ENCODE measurements at regions not wholly inside any gene's neighbourhood (a gene's known extent, or its start where the extent isn't known, plus 50 kb on each side); places are given as distances from the start of the nearest gene placed in this dataset.

DNA sequence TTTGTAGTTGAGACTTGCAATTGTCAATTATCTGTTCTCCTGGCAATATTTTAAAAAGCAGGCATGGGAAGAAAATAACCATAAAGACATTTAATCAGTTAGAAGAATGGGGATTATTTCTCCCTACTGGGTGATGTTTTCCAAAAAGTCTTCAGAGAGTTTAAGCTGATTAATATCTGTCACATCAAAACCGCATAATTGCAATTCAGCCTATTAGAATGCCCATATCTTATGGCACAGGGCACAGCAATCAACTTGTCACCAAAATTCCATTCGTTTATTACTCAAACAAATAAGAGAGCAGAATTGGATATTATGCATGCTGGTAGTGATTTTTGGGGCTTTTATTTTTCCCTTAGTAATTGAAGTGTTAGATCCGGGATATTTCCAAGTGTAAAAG, 218.7 kb downstream of the RNF144B start:
- Mint-ChIP-seq H3K4me1 (no peaks in the 10 kb centered on the region), H3K36me3 (ENCODE audit: low read depth) (no peaks in the 10 kb centered on the region), H3K27ac (no peak overlapping the region), H3K27me3 (ENCODE audit: low read depth, poor library complexity) (peaks cover 9% of the 10 kb centered on the region), H3K9me3 (no peaks in the 10 kb centered on the region), H3K4me3 (no peak overlapping the region)
- no peak for DNase-seq
- TF ChIP-seq, protein P1, sequence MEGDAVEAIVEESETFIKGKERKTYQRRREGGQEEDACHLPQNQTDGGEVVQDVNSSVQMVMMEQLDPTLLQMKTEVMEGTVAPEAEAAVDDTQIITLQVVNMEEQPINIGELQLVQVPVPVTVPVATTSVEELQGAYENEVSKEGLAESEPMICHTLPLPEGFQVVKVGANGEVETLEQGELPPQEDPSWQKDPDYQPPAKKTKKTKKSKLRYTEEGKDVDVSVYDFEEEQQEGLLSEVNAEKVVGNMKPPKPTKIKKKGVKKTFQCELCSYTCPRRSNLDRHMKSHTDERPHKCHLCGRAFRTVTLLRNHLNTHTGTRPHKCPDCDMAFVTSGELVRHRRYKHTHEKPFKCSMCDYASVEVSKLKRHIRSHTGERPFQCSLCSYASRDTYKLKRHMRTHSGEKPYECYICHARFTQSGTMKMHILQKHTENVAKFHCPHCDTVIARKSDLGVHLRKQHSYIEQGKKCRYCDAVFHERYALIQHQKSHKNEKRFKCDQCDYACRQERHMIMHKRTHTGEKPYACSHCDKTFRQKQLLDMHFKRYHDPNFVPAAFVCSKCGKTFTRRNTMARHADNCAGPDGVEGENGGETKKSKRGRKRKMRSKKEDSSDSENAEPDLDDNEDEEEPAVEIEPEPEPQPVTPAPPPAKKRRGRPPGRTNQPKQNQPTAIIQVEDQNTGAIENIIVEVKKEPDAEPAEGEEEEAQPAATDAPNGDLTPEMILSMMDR (IDR thresholded peaks at IDR 0.05): no peak

DNA sequence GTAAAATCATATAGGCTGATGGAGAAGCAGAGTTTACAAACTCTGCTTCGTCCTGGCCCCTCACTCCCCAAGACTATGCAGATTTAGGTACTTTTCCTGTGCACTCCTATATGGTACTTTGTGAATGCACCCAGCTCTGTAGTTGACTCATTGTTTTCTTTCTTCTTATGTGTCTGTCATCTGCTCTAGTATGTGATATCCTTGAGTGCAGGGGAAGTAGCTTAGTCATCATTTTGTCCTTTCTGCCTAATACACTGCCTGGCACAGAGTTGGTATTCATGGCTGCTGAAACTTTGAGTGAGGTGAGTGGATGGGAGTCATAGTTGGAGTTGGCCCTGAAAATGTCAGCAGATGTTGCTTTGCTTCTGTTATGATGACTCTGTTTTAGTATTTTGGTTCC, 222.6 kb downstream of the RNF144B start:
- Mint-ChIP-seq H3K27me3 (ENCODE audit: low read depth, poor library complexity) (peaks cover 6% of the 10 kb centered on the region), H3K4me1 (no peaks in the 10 kb centered on the region), H3K27ac (no peak overlapping the region), H3K4me3 (no peak overlapping the region), H3K9me3 (peaks cover 4% of the 10 kb centered on the region), H3K36me3 (ENCODE audit: low read depth) (no peaks in the 10 kb centered on the region)
- DNase-seq: no peak
- TF ChIP-seq, protein P1 (IDR thresholded peaks at IDR 0.05): no peak

DNA sequence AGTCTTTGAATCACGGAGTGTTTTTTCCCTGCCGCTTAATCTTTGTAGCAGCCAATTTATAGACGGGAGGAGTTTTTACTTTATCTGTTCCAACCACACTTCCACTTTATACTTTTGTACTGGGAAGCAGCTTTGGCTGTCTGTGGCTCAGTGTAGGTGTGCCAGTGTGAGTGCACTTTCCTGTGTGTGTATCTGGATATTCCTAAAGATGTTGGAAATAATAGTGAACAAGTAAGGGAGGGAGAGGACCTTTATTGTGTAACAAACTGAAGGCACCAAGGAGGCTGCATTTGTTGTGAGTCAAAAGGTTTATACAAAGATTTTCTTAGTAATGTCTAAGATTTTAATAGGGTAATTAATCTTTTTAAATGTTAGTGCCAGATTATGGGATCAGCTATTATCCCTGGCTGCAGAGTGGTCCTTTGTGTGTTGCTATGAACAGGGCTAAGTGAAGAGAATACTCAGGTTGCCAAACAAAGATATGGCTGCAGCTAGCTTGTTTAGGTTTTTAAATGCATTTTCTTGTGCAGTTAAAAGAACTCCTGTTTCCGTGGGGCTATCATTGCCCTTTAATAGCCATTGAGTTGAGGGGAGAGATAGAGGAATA, 226.3 kb downstream of the RNF144B start:
- Mint-ChIP-seq H3K27ac (no peak overlapping the region), H3K4me3 (no peak overlapping the region), H3K4me1 (no peaks in the 10 kb centered on the region), H3K9me3 (peaks cover 13% of the 10 kb centered on the region), H3K27me3 (ENCODE audit: low read depth, poor library complexity) (peaks cover 14% of the 10 kb centered on the region), H3K36me3 (ENCODE audit: low read depth) (no peaks in the 10 kb centered on the region)
- TF ChIP-seq, protein P1 (IDR thresholded peaks at IDR 0.05): no peak
- no peak for DNase-seq

DNA sequence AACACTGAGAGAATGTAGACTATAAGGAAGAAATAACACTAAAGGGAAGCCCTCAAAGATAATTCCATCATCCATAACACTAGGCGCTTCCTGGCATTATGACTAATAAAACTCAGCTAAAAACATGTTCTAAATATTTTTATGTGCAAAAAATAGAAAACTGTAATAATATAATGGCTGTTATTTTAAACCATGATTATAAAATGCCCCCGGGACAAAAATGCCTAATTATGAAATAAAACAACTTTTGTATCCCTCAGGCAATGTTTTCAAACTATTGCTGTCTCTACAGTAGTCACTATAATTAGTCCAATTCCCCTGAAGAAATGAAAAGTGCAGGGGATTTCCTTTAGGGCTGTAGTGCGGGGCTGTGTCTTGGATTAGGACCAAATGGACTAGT, 242.4 kb downstream of the RNF144B start:
- H3K9me3 Mint-ChIP-seq: no peaks in the 10 kb centered on the region
- peaks cover 9% of the 10 kb centered on the region for H3K27me3 Mint-ChIP-seq (ENCODE audit: low read depth, poor library complexity)
- no peak for DNase-seq
- no peaks in the 10 kb centered on the region for H3K36me3 Mint-ChIP-seq (ENCODE audit: low read depth)
- TF ChIP-seq, protein P1 (IDR thresholded peaks at IDR 0.05): no peak
- no peak overlapping the region for H3K27ac Mint-ChIP-seq
- H3K4me3 Mint-ChIP-seq: no peak overlapping the region
- no peaks in the 10 kb centered on the region for H3K4me1 Mint-ChIP-seq

DNA sequence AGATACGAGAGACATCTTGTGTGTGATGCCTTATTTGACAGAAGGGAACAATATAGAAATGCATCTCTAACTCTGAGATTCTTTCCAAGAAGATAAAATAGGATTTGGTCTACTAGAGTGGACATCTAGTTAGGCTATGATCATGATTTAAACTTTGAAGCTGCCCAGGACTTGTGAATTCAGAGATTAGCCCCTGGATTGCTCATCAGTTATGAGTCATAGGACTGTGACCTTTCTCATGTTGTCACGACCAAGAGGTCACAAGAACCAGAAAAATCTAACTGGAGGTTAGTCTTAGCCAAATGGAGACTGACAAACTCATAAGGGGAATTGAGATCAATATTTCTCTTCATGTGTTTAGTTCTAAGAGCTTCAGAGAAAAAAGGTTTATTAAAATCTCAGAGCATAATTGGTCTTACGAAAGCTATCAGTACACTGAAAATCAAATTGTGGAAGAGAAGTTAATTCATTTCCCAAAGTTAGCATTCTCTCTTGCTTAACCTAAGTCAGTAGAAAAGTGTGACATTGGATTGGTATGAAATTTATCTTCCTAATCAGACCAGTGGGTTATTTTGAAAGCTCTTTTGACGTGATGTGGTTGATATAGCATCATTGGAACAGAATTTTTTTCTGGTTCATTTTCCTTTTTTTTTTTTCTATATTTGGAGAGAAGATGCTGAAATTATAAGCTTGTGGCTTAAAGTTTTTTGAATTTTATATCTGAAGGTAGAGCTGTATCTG, 245.7 kb downstream of the RNF144B start:
- TF ChIP-seq, protein P1 (IDR thresholded peaks at IDR 0.05): no peak
- Mint-ChIP-seq H3K36me3 (ENCODE audit: low read depth) (no peaks in the 10 kb centered on the region), H3K9me3 (no peaks in the 10 kb centered on the region), H3K27me3 (ENCODE audit: low read depth, poor library complexity) (peaks cover 9% of the 10 kb centered on the region), H3K27ac (no peak overlapping the region), H3K4me1 (no peaks in the 10 kb centered on the region), H3K4me3 (no peak overlapping the region)
- no peak for DNase-seq

DNA sequence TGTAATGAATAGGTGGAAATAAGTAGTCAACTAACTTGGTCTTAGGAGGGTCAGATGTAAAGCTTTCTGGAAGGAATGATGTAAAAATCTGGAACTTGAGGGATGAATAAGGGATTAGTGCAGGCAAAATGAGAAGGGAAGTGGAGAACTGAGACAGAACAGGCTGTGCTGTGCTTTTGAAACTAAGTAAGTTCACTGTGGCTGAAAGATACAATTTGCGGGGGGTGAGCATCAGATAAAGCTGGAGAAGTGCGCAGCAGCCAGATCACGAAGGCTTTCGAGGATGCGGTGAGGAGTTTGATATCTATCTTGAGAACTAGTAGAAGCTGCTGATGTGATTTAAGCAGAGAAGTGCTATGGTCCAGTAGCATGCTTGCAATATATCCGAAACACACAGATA, 247.8 kb downstream of the RNF144B start:
- Mint-ChIP-seq H3K27ac (no peak overlapping the region), H3K36me3 (ENCODE audit: low read depth) (no peaks in the 10 kb centered on the region), H3K27me3 (ENCODE audit: low read depth, poor library complexity) (peaks cover 12% of the 10 kb centered on the region), H3K4me3 (no peak overlapping the region), H3K9me3 (no peaks in the 10 kb centered on the region), H3K4me1 (no peaks in the 10 kb centered on the region)
- TF ChIP-seq, protein P1 (IDR thresholded peaks at IDR 0.05): no peak
- no peak for DNase-seq

Data from nephron progenitor cell (in vitro differentiated cells).